CD14-positive monocyte (primary cell): ENCODE measurements at regions not wholly inside any gene's neighbourhood (a gene's known extent, or its start where the extent isn't known, plus 50 kb on each side); places are given as distances from the start of the nearest gene placed in this dataset.

Experiments used
- DNase-seq, 3 donors: peaks; one replicate each; pipeline ENCODE4 v3.0.0-alpha.2; 2011 to 2022
- H2AFZ ChIP-seq: 2 replicates; pipeline ENCODE4 v1.6.0; 2012; ENCODE audit warnings: mild to moderate bottlenecking, low read depth, low read length, inconsistent platforms; ENCODE audit not compliant: insufficient read depth, poor library complexity, severe bottlenecking
- H3K27ac ChIP-seq, 2 donors: 1 replicate in 1 of 2; 2 replicates in 1 of 2; pipeline ENCODE4 v1.5.1; 2012 to 2013; ENCODE audit warnings: low read length in 2 of 2, control low read depth in 1 of 2, inconsistent platforms in 1 of 2, low read depth in 1 of 2, mild to moderate bottlenecking in 1 of 2
- H3K27me3 ChIP-seq, 2 donors: one replicate each; pipeline versions ENCODE4 v1.6.0 to v1.6.1; 2011 to 2013; ENCODE audit warnings: low read length in 2 of 2; ENCODE audit not compliant: control insufficient read depth in 2 of 2, insufficient read depth in 2 of 2
- H3K36me3 ChIP-seq, 2 donors: replicated peaks in 1 of 2; 1 replicate in 1 of 2; 2 replicates in 1 of 2; pipeline versions ENCODE4 v1.5.1 to v1.6.1; 2012 to 2013; ENCODE audit warnings: low read length in 2 of 2, control low read depth in 1 of 2, inconsistent platforms in 1 of 2, mild to moderate bottlenecking in 1 of 2; ENCODE audit not compliant: insufficient read depth in 2 of 2, control insufficient read depth in 1 of 2
- H3K4me1 ChIP-seq, 2 donors: 1 replicate in 1 of 2; 2 replicates in 1 of 2; pipeline versions ENCODE4 v1.5.1 to v1.6.1; 2012 to 2013; ENCODE audit warnings: low read length in 2 of 2, control low read depth in 1 of 2, inconsistent platforms in 1 of 2, mild to moderate bottlenecking in 1 of 2, moderate library complexity in 1 of 2; ENCODE audit not compliant: insufficient read depth in 2 of 2, control insufficient read depth in 1 of 2
- H3K4me2 ChIP-seq: replicated peaks from 2 replicates; pipeline ENCODE3; 2012; ENCODE audit warnings: low read length, moderate library complexity, mild to moderate bottlenecking; ENCODE audit not compliant: poor library complexity, severe bottlenecking; ENCODE audit errors: extremely low read depth
- H3K4me3 ChIP-seq, 3 experiments: fragments of 200-600 bp in 1 of 3; sonication (generic) in 1 of 3; replicated peaks in 1 of 3; 1 replicate in 2 of 3; 2 replicates in 1 of 3; pipeline ENCODE4 v1.5.1; 2011 to 2013; ENCODE audit warnings: low read length in 3 of 3, mild to moderate bottlenecking in 3 of 3, control low read depth in 2 of 3, low read depth in 2 of 3, inconsistent platforms in 1 of 3, moderate library complexity in 1 of 3
- H3K79me2 ChIP-seq: 2 replicates; pipeline ENCODE4 v1.6.0; 2012; ENCODE audit warnings: mild to moderate bottlenecking, control low read depth, inconsistent platforms, low read length, moderate library complexity; ENCODE audit not compliant: insufficient read depth
- H3K9ac ChIP-seq: 2 replicates; pipeline ENCODE4 v1.6.0; 2017; ENCODE audit warnings: low read length, mild to moderate bottlenecking; ENCODE audit not compliant: insufficient read depth, poor library complexity, severe bottlenecking
- H3K9me3 ChIP-seq, 2 donors: replicated peaks in 1 of 2; 1 replicate in 1 of 2; 2 replicates in 1 of 2; pipeline versions ENCODE4 v1.5.1 to v1.6.1; 2012 to 2013; ENCODE audit warnings: low read length in 2 of 2, control low read depth in 1 of 2; ENCODE audit not compliant: control insufficient read depth in 1 of 2, insufficient read depth in 1 of 2
- H4K20me1 ChIP-seq: 2 replicates; pipeline ENCODE4 v1.6.0; 2012; ENCODE audit warnings: mild to moderate bottlenecking, low read length, control low read depth, moderate library complexity; ENCODE audit not compliant: insufficient read depth
- H3K27ac Mint-ChIP-seq, 7 donors: one replicate each; pipeline ENCODE4 v1.8.0; 2020; ENCODE audit warnings: mild to moderate bottlenecking in 7 of 7, mixed read lengths in 7 of 7, moderate library complexity in 6 of 7, inconsistent platforms in 2 of 7
- H3K27me3 Mint-ChIP-seq, 3 donors: one replicate each; pipeline ENCODE4 v1.8.0; 2021 to 2022; ENCODE audit warnings: low read depth in 3 of 3, mild to moderate bottlenecking in 3 of 3, mixed read lengths in 3 of 3, moderate library complexity in 3 of 3, inconsistent platforms in 1 of 3
- H3K36me3 Mint-ChIP-seq, 2 donors: one replicate each; pipeline ENCODE4 v1.8.0; 2020; ENCODE audit warnings: mixed read lengths in 2 of 2, inconsistent platforms in 1 of 2, mild to moderate bottlenecking in 1 of 2
- H3K4me1 Mint-ChIP-seq: one replicate; pipeline ENCODE4 v1.8.0; 2020; ENCODE audit warnings: mild to moderate bottlenecking, mixed read lengths
- H3K4me3 Mint-ChIP-seq, 2 donors: one replicate each; pipeline ENCODE4 v1.8.0; 2020; ENCODE audit warnings: mild to moderate bottlenecking in 2 of 2, mixed read lengths in 2 of 2, moderate library complexity in 1 of 2
- H3K9me3 Mint-ChIP-seq, 7 donors: one replicate each; pipeline ENCODE4 v1.8.0; 2020 to 2022; ENCODE audit warnings: mixed read lengths in 7 of 7, mild to moderate bottlenecking in 6 of 7, moderate library complexity in 6 of 7, inconsistent platforms in 2 of 7
- WGBS: methylation state at CpG from one replicate; pipeline ENCODE4 v1.1.5; 2013; ENCODE audit warnings: missing lambda C conversion rate; ENCODE audit not compliant: insufficient coverage; 5-methylcytosine and 5-hydroxymethylcytosine counted together
- intact Hi-C, 2 donors: fragments of 100-400 bp; cut with micrococcal nuclease; formaldehyde crosslinking; loops; one replicate each; pipeline versions ENCODE4 v1.15.0 to v1.15.1; 2023
- TF ChIP-seq, protein P1 (sequence below): fragments of 200-600 bp; IDR thresholded peaks from one replicate; pipeline ENCODE4 v1.8.0; 2022; ENCODE audit warnings: antibody characterized with exemption, mild to moderate bottlenecking

DNA sequence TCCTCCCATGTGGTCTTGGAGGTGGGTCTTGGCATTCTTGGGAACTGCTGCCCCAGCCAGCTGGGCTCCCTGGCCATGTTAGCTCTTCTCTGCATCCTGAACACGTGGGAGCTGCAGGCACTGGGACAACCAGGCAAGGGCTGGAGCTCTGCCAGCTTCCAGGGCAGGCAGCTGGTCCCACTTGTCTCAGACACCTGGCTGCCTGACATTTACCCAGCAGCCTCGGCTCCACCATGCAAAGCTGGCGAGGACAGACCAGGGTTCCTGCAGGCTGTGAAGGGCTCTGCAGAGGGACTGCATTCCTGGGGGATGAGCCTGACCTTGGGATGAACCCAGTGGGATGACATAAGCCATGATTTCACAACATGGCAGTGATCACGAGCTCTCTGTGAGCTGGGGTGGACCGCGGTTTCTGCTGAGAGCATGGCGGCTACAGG, 99.0 kb upstream of the TSHZ3 start:
- no peaks in the 10 kb centered on the region for H3K4me1 Mint-ChIP-seq
- intact Hi-C loops: no loop called here
- WGBS: 86% methylated on average over 7 of the region's 7 CpGs

DNA sequence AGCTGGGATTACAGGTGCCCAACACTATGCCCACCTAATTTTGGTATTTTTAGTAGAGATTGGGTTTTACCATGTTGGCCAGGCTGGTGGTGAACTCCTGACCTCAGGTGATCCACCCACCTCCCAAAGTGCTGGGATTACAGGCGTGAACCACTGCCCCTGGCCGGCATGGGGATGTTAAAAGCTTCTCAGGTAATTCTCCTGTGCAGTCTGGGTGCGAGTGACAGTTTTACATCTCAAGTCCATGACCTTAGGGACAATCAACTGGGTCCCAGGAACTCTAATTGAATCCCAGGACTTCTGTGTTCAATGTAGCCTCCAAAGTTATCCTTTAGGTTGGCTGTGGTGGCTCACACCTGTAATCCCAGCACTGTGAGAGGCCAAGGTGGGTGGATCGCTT, 100.1 kb upstream of the TSHZ3 start:
- no peak overlapping the region for H3K27ac Mint-ChIP-seq
- no peak overlapping the region for H3K4me3 ChIP-seq
- TF ChIP-seq, protein P1, sequence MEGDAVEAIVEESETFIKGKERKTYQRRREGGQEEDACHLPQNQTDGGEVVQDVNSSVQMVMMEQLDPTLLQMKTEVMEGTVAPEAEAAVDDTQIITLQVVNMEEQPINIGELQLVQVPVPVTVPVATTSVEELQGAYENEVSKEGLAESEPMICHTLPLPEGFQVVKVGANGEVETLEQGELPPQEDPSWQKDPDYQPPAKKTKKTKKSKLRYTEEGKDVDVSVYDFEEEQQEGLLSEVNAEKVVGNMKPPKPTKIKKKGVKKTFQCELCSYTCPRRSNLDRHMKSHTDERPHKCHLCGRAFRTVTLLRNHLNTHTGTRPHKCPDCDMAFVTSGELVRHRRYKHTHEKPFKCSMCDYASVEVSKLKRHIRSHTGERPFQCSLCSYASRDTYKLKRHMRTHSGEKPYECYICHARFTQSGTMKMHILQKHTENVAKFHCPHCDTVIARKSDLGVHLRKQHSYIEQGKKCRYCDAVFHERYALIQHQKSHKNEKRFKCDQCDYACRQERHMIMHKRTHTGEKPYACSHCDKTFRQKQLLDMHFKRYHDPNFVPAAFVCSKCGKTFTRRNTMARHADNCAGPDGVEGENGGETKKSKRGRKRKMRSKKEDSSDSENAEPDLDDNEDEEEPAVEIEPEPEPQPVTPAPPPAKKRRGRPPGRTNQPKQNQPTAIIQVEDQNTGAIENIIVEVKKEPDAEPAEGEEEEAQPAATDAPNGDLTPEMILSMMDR: no peak
- H3K4me3 Mint-ChIP-seq: no peak overlapping the region
- DNase-seq: no peak
- no peaks in the 10 kb centered on the region for H3K4me1 Mint-ChIP-seq
- H3K27ac ChIP-seq: no peak overlapping the region
- H3K27me3 ChIP-seq: no peaks in the 10 kb centered on the region
- H3K36me3 Mint-ChIP-seq: no peaks in the 10 kb centered on the region
- no peak overlapping the region for H2AFZ ChIP-seq
- 78% methylated on average over 1 of the region's 4 CpGs for WGBS
- H3K9me3 ChIP-seq: peaks cover 8% of the 10 kb centered on the region in 2 donors
- no peaks in the 10 kb centered on the region for H3K36me3 ChIP-seq
- no peaks in the 10 kb centered on the region for H3K4me1 ChIP-seq
- H4K20me1 ChIP-seq: no peaks in the 10 kb centered on the region
- H3K9ac ChIP-seq: no peak overlapping the region
- H3K9me3 Mint-ChIP-seq: peaks cover 0 to 15% (median 5%) of the 10 kb centered on the region in 7 donors
- no peak overlapping the region for H3K4me2 ChIP-seq
- intact Hi-C loops: no loop called here
- H3K27me3 Mint-ChIP-seq: peaks cover 1 to 4% (median 2%) of the 10 kb centered on the region in 3 donors
- no peaks in the 10 kb centered on the region for H3K79me2 ChIP-seq

More for the DNA sequence above, 99.0 kb upstream of the TSHZ3 start:
- H3K9me3 Mint-ChIP-seq: peaks cover 0 to 15% (median 5%) of the 10 kb centered on the region in 7 donors
- Histone ChIP-seq H3K9me3 (peaks cover 8% of the 10 kb centered on the region in 2 donors), H4K20me1 (no peaks in the 10 kb centered on the region), H3K27ac (no peak overlapping the region), H3K4me2 (no peak overlapping the region), H3K9ac (no peak overlapping the region), H3K79me2 (no peaks in the 10 kb centered on the region), H3K36me3 (no peaks in the 10 kb centered on the region), H3K27me3 (no peaks in the 10 kb centered on the region), H2AFZ (no peak overlapping the region), H3K4me1 (no peaks in the 10 kb centered on the region), H3K4me3 (no peak overlapping the region)
- no peak for DNase-seq
- H3K36me3 Mint-ChIP-seq: no peaks in the 10 kb centered on the region
- TF ChIP-seq, protein P1: no peak
- no peak overlapping the region for H3K4me3 Mint-ChIP-seq
- H3K27me3 Mint-ChIP-seq: peaks cover 1 to 4% (median 2%) of the 10 kb centered on the region in 3 donors
- H3K27ac Mint-ChIP-seq: no peak overlapping the region
